Kidney epithelial cell (primary cell): ENCODE measurements at regions not wholly inside any gene's neighbourhood (a gene's known extent, or its start where the extent isn't known, plus 50 kb on each side); places are given as distances from the start of the nearest gene placed in this dataset.

Source experiments
- DNase-seq: peaks from one replicate; pipeline ENCODE4 v3.0.0-alpha.2; 2010; ENCODE audit warnings: low read depth
- H3K27me3 ChIP-seq: 2 replicates; pipeline ENCODE4 v1.6.0; 2011; ENCODE audit warnings: low read length; ENCODE audit not compliant: control insufficient read depth, insufficient read depth
- H3K36me3 ChIP-seq: 2 replicates; pipeline ENCODE4 v1.5.1; 2011; ENCODE audit warnings: low read length; ENCODE audit not compliant: control insufficient read depth, insufficient read depth
- H3K4me3 ChIP-seq: 2 replicates; pipeline ENCODE4 v1.5.1; 2011; ENCODE audit warnings: low read depth, mild to moderate bottlenecking, control low read depth, low read length
- TF ChIP-seq, protein P1 (sequence below): IDR thresholded peaks from 2 replicates; pipeline ENCODE4 v1.5.1; 2011; ENCODE audit warnings: mild to moderate bottlenecking, moderate library complexity, low read length, control low read depth, inconsistent platforms; ENCODE audit not compliant: insufficient read depth, poor library complexity, severe bottlenecking

DNA sequence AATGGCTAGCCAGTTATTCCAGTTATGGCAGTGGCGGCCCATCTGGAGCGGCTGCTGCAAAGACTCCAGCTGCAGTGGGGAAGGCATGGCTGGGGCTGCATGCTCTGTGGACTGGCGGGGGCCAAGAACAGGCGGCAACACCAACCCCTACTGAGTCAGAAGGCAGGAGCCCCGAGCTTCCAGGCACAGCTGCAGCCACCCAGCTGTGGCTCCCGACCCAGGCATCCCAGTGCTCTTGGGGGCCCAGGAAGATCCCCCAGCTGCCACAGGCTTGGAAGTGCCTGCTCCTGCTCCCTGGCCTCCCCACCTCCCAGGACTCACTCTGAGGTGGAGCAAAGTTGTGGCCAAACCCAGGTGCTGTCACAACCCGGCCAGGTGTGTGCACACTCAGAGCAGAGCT lies 317.0 kb upstream of the RRP15 start:
- Histone ChIP-seq H3K36me3 (no peaks in the 10 kb centered on the region), H3K4me3 (no peak overlapping the region), H3K27me3 (no peaks in the 10 kb centered on the region)
- TF ChIP-seq, protein P1, sequence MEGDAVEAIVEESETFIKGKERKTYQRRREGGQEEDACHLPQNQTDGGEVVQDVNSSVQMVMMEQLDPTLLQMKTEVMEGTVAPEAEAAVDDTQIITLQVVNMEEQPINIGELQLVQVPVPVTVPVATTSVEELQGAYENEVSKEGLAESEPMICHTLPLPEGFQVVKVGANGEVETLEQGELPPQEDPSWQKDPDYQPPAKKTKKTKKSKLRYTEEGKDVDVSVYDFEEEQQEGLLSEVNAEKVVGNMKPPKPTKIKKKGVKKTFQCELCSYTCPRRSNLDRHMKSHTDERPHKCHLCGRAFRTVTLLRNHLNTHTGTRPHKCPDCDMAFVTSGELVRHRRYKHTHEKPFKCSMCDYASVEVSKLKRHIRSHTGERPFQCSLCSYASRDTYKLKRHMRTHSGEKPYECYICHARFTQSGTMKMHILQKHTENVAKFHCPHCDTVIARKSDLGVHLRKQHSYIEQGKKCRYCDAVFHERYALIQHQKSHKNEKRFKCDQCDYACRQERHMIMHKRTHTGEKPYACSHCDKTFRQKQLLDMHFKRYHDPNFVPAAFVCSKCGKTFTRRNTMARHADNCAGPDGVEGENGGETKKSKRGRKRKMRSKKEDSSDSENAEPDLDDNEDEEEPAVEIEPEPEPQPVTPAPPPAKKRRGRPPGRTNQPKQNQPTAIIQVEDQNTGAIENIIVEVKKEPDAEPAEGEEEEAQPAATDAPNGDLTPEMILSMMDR, result no peak
- no peak for DNase-seq

DNA sequence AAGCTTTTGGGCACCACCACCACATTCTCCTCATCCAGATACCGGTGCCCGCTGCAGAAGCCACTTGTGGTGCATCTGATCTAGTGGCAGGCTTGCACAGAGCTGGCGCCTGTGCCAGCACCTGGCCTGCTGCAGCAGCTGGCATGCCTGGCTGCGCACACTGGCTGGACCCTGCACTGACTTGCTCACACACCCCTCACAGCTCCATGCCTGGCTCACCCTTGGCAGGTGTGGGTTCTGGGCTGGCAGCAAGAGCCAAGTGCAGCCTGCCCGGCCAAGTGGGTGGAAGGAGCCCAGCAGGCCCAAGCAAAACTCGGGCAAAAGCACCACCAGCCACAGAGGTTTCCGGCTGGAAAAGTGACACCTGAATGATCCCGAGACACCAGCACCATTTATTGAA lies 315.7 kb upstream of the RRP15 start:
- no peak for DNase-seq
- H3K4me3 ChIP-seq, result no peak overlapping the region
- TF ChIP-seq, protein P1, result no peak
- no peaks in the 10 kb centered on the region for H3K27me3 ChIP-seq
- H3K36me3 ChIP-seq, result no peaks in the 10 kb centered on the region

DNA sequence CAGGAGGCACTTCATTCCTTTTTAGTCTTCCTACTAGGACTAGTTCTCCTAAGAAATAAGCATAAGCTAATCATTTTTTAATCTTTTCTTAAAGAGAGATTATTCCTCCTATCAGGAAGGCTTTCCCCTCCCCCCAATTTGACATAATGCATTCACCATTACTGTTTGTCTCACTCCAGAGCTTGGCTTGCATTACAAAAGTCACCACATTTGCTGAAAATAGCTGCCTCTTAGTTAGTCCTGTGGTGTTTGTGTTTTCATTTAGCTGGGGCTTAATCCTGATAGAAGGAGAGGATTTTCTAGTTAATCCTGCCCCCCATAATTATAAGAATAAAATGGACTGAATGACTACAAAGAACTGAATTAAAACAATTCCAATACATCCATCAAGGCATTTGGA lies 307.1 kb upstream of the RRP15 start:
- H3K36me3 ChIP-seq, result no peaks in the 10 kb centered on the region
- TF ChIP-seq, protein P1, result no peak
- no peak for DNase-seq
- H3K4me3 ChIP-seq, result no peak overlapping the region
- no peaks in the 10 kb centered on the region for H3K27me3 ChIP-seq

DNA sequence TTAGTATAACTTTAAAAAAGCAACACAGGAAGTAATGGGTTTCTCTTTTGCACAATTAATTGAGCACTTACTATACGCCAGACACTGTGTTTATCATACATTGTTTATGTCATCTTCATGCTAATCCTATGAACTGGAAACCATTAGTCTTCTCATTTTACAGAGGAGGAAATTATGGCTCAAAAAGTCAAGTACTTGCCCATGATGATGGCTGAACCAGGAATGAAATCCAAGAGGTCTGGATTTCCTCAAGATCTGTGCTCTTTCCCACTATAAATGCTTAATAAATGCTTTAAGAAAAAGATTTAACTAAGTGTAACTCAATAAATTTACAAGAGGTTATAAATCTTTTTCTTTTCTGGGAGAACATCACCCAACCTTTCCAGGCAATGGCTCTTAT lies 303.7 kb upstream of the RRP15 start:
- no peaks in the 10 kb centered on the region for H3K36me3 ChIP-seq
- no peak overlapping the region for H3K4me3 ChIP-seq
- H3K27me3 ChIP-seq, result no peaks in the 10 kb centered on the region
- DNase-seq, result no peak
- TF ChIP-seq, protein P1, result no peak

DNA sequence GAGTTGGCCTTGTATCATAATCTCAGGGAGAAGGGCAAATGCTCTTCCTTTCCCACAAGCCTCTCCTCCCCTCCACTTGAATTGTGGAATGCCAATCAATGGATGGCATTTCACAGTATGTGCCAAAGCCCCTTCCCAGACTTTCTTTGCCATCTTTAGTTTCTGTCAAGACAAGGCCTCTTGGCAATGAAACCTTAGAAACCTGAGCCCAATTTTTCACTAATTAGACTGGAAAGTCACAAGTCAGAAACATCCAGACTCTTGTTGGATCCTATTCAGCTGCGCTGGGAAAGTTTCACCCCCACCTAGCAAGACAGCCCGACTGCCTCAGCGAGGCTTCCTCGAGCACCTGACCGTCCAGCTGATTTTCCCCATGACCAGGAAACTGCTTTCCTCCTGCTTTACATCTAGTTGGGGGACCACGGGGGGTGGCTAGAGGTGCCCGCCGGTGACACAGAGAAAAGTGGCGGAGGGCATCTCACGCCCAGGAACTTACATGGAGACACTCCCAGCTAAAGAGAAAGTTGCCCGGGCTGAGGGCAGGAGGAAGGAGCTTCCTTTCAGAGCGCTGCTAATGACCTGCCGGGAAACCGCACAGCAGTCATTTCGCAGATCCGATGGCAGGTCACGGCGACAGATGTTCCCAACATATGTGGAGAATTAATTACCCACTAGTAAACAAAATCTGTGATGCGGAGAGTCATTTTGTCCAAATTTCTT lies 302.6 kb upstream of the RRP15 start:
- DNase-seq, result no peak
- H3K36me3 ChIP-seq, result no peaks in the 10 kb centered on the region
- TF ChIP-seq, protein P1, result no peak
- no peaks in the 10 kb centered on the region for H3K27me3 ChIP-seq
- peak overlapping the region; percentile 10 for H3K4me3 ChIP-seq

DNA sequence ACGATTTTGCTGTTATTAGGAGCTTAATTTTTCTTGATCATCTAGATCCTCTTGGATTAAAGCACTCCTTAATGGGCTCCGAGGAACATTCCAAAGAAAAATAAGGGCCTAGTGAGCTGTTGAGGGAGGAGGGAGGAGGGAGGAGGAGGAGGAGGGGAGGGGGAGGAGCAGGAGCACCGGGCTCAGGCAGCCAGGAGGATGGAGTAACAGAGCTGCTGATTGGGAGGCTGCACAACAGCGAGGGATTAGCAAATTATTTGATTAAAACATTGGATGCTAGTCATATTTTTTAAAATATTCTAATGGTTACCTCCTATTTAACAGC lies 302.1 kb upstream of the RRP15 start:
- H3K27me3 ChIP-seq, result no peaks in the 10 kb centered on the region
- H3K36me3 ChIP-seq, result no peaks in the 10 kb centered on the region
- DNase-seq, result no peak
- TF ChIP-seq, protein P1, result no peak
- no peak overlapping the region for H3K4me3 ChIP-seq
